ENCODE measurements at regions not wholly inside any gene's neighbourhood (a gene's known extent, or its start where the extent isn't known, plus 50 kb on each side); places are given as distances from the start of the nearest gene placed in this dataset.

- no peak for DNase-seq (ENCODE audit: low read depth, low spot score)
- H3K4me2 ChIP-seq (ENCODE audit: low read length), result no peak overlapping the region
- CTCF ChIA-PET, result no interaction called here
Measured at GRCh38 chr7:13749636-13750035, 239.8 kb downstream of the ETV1 start.

More at GRCh38 chr7:13749636-13750035, 239.8 kb downstream of the ETV1 start:
- Histone ChIP-seq H3K4me3 (replicated peaks in 1 of 2; ENCODE audit: low read depth in 1 of 2, low read length in 2 of 2) (no peak overlapping the region), H3K27ac (ENCODE audit: low read depth, low read length) (no peak overlapping the region), H3K36me3 (ENCODE audit: control insufficient read depth in 1 of 2, insufficient read depth in 2 of 2, low read length in 2 of 2) (no peaks in the 10 kb centered on the region), H3K9me2 (ENCODE audit: insufficient read depth) (no peaks in the 10 kb centered on the region), H3K9ac (ENCODE audit: low read length) (no peak overlapping the region), H4K20me1 (ENCODE audit: insufficient read depth) (no peaks in the 10 kb centered on the region), H3K9me3 (ENCODE audit: control insufficient read depth in 1 of 2, insufficient read depth in 1 of 2, low read depth in 1 of 2, low read length in 2 of 2) (no peaks in the 10 kb centered on the region), H2AFZ (ENCODE audit: low read depth, low read length, poor library complexity, severe bottlenecking) (no peak overlapping the region), H3K79me2 (ENCODE audit: insufficient read depth, low read length) (no peaks in the 10 kb centered on the region), H3K27me3 (ENCODE audit: insufficient read depth, low read length) (no peaks in the 10 kb centered on the region), H3K4me1 (ENCODE audit: control insufficient read depth in 1 of 2, insufficient read depth in 2 of 2, low read length in 2 of 2) (no peaks in the 10 kb centered on the region)
- ATAC-seq, result no peak
- no TSS peak for BruUV-seq (replicated peaks)
- intact Hi-C loops (cut with micrococcal nuclease), result no loop called here
- RAD21 ChIA-PET (ENCODE audit: low non-redundant PET in 1 of 2, low total read pairs in 2 of 2, uncharacterized antibody in 2 of 2, unreplicated experiment in 2 of 2), result no interaction called here
- POLR2A ChIA-PET, result no interaction called here
- TF ChIP-seq SRF (IDR thresholded peaks at IDR 0.05; ENCODE audit: low read depth) (no peak), EZH2 (IDR thresholded peaks at IDR 0.05) (no peak), SP1 (IDR thresholded peaks at IDR 0.05; ENCODE audit: low read depth) (no peak), YY1 (IDR thresholded peaks at IDR 0.05; ENCODE audit: extremely low read depth, insufficient replicate concordance, low read depth, low read length) (no peak), RAD21 (IDR thresholded peaks at IDR 0.05; ENCODE audit: low read depth) (no peak), REST (IDR thresholded peaks at IDR 0.05; ENCODE audit: low read depth) (no peak)

Data from HCT116 (cell line).